HG02610 (cell line): ENCODE measurements at regions not wholly inside any gene's neighbourhood (a gene's known extent, or its start where the extent isn't known, plus 50 kb on each side); places are given as distances from the start of the nearest gene placed in this dataset.
"Not testable (repeated sequence)": the region's sequence is repeated elsewhere in the genome, so short reads cannot be mapped to it uniquely, and the experiment has no call there.

Source experiments
- ATAC-seq: cut with Tn5 transposase; IDR thresholded peaks from one replicate; pipeline ENCODE4 v1.9.1; 2021; ENCODE audit warnings: mild to moderate bottlenecking, moderate library complexity; ENCODE audit not compliant: unreplicated experiment

DNA sequence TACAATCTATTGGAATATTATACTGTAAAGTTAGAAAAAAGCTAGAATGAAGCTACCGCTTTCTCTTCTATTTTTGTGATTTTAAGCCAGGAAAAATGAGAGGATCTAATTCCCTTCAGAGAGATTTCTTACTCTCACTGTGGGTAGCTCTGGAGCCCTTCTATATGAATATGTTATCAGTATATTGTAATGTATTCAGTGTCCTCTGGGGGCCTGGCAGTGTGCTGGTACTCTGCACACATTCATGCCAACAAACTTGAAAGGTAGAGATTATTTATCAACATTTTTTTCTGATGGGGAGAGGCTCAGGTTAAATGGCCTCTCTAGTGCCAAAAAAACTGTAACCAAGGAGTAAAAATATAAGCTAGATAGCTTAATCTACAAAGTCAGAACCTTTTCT lies 292.8 kb downstream of the TTC6 start:
- ATAC-seq: no peak

DNA sequence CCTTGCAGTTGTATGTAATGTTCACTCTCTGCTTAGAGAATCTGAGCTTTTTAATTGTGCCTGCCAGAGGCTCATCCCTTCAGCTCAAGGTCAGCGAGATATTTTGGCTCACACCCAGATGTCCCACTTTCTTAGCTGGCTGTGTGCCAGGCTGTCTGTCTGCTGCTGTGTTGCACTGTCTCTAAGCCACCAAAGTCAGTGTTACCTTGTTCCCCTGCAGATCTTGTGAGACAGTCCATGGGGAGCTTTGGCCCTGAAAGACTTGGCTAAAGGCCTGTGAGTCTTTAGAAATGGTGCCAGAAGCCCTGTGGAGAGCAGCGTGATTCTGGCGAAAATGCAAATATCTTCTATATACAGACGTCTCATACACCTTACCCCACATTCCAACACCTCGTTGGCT lies 293.7 kb downstream of the TTC6 start:
- no peak for ATAC-seq

DNA sequence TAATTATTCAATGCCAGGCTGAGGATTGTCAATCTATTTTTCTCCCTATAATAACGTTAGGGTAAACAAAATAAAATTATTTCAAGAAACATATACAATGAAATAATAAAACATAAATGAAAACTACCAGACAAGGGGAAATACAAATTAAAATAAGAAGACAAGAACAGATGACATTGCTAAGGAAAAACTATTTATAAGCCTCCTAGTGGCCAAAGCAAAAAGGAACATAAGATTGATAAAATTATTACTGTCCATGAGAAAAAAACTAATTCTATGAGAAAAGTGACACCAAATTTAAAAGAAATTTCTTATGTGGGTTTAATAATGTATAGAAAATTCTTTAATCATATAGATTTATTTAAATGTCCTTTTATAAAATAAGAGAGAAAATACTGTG lies 294.7 kb downstream of the TTC6 start:
- no peak for ATAC-seq

DNA sequence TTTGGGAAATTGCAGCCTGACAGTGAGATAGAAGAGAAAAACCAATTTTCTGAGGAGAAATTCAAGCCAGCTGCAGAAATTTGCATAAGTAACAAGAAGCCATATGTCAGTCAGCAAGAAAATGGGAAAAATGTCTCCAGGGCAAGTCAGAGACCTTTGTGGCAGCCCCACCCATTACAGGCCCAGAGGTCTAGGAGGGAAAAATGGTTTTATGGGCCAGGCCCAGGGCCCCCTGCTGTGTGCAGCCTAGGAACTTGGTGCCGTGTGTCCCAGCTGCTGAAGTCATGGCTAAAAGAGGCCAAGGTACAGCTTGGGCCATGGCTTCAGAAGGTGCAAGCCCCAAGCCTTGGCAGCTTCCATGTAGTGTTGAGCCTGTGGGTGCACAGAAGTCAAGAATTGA lies 296.1 kb downstream of the TTC6 start:
- not testable (repeated sequence) for ATAC-seq

DNA sequence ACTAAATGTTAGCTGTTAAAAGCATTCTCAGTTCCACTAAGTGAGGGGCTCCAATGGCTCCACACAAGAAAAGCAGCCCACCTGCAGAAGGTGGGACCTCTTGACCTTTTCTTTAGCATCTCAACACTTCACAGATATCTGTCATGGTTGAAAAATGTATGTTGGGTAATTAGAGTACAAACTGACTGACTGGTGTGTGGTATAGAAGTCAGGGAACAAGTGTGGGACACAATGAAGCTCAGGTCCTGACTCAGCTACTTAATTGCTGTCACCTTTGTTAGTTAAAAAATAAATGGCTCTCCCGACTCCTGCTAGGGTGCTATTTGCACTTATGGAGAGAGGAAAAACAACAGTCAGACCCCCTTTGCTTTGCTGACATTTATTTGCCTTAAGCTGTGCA lies 299.0 kb downstream of the TTC6 start:
- no peak for ATAC-seq

DNA sequence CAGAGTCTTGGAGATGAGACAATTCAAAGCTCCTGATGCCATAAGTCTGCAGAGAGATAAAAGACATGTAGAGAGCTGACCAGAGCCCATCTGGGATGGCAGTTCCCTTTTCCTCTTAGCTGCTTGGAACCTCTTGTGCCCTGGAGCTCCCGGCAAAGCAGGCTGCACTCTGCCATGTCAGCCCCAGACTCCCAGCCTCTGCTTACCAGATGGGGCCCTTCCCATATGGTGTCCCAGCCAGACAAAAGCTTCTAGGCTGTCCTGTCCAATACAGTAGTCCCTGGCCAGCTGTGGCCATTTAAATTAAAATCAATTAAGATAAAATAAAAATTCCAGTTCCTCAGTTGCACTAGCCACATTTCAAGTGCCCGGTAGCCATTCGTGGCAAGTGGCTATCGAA lies 303.9 kb downstream of the TTC6 start:
- no peak for ATAC-seq

DNA sequence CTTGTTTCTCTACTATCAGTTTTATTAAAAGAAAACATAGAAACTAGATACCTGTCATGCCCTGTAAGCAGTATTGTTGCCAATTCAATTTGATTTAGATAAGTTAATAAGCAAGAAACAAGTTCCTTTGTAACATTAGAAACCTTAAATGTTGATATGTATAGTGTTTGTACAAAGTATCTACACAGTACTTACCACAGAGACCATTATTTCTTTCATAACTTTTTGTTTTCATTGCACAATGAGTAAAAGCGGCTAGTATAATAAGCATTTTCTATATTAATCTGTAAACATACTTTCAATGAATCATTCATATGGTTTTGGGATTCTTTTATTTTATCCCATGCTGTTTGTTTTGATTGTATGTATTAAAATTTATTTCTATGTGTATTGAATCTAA lies 305.1 kb downstream of the TTC6 start:
- ATAC-seq: no peak

DNA sequence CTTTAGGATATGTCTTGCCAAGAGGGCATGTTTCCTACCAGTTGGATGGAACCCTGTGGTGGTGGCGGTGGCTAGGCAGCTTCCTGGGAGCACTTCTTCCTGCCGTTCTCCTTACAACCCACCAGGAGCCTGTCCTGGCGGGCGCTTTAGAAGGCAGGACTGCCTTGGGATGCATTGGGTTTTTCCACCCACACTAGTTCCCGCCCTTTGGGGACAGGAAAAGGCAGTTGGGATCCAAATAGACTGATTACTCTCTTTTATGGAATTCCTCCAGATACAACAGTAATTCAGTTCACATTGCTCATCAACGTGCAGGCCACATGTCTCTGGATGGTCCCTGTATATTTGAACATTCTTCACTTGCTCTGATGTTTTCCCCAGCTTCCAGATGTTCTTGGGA lies 305.7 kb upstream of the SSTR1 start:
- ATAC-seq: no peak

DNA sequence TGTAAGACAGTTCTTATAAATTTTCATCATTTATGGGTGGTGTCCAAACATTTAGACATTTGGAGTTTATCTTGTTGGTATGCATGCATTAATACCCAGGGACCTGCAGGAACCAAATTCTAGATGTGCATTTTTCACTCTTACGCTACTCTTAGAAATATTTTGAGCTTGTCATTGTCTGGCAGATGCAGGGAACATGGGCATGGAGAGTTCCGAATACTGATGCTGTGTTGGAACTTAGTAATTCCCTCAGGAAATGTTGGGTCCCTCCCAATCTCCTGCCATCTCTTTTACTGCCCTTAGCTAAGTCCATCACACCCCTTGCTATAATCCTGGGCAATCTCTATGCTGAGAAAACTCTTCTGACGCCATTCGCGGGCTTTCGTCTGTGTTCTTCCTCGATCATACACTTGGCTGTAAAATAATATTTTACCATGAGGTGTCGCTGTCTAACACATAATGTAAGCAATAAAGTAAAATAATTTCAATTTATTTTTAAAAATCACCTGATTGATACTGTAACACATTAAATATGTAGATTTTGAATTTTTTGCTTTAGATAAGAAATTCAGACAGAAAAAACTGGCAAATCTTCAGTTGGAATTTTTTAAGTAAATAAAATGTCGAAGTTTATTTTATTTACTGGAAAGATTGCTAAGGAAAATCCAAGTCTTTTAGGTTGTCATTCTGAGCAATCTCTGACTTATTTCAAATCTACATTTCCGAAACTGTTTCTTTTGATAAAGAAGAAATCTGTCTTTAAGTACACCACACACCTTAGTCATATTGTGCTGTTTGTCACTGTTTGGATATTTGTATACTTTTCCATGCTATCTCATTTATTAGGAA lies 304.1 kb upstream of the SSTR1 start:
- ATAC-seq: no peak

DNA sequence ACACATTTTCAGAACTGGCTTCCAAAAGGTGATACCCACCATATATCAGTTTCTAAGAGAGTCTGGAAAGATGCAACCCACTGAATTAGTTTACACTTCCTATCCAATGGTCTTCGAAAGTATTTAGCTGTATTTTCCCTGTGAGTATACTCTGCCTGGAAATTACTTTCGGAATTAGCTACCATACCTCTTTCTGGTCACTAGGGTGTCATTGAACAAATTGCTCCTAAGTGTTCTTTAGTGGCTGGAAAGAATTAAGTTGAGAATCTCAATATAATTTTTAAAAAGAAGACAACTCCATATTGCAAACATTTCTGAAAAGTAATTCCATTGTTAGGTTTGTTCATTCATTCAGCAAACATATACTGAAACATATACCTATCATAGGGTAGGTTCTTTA lies 283.1 kb upstream of the SSTR1 start:
- ATAC-seq: no peak

DNA sequence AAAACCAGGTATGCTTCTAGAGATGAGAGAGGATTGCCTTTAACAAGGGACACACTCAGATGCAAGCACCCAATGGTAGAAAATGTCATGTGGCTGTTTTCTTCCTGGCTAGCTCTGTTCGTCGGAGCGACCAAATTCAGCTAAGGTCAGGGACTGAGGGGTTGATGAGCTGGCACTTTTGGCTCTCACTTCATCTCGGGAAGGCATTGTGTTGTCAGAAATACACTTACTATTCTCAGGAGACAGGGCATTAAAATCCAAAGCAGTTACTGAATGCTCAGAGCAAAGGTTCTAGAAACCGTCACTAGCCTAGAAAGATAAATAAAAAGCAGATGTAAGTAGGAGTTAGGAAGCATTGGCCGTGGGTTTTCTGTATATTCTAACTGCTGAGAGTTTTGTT lies 275.7 kb upstream of the SSTR1 start:
- no peak for ATAC-seq

DNA sequence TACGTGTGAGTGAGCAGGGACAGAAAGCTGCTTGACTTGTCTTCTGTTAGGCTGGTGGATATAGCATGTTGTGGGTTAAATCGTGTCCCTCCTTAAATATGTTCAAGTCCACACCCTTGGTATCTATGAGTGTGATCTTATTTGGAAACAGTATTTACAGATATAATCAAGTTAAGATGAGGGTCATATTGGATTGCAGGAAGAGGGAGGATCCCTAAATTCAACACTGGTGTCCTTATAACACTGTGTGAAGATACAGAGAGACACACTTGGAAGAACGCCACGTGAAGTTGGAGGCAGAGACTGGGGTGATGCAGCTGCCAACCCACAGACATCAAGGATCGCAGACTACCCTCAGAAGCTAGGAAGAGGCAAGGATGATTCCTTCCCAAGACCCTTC lies 275.2 kb upstream of the SSTR1 start:
- ATAC-seq: no peak

DNA sequence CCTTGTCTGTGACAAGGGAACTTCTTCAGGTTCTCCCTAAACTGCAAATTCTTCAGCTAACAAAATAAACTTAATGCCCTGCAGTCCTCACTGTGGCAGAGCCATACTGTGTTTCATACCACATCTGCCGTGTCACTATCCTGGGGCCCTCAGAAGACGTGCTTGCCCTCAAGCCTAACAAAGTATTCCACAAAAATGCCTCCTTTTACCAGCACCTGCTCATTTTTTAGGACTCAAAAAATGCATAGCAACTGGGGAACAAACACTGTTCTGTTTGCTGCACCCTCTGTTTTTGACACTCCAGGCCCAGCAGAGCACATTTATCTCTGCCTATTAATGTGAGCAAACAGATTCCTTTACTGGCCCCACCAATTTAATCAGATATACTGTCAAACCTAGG lies 270.7 kb upstream of the SSTR1 start:
- no peak for ATAC-seq

DNA sequence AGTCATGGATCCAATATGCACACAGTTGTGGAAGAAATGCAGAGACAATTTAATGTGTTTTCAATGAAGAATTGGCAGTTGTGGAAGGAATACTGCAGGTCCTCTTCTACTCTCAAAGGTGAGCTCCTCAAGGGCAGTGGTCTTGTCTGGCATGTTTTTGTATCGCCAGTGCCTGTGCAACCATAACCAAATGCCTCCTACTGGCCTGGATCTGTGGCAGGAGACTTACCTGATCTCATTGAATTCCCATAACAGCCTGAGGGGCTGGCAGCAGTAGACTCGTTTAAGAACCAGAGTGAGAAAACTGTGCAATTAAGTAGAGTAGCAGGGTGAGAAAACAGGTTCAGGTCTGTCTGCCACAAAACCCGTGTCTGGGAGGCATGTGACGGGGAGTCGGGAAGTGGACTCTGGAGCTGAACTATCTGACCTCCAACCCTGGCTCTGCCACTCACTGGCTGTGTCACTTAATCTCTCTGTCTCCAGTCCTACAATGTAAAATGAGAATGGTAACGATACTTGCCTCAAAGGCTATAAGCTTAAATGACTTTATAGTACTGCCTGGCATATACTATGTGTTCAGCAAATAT lies 268.2 kb upstream of the SSTR1 start:
- ATAC-seq: no peak

DNA sequence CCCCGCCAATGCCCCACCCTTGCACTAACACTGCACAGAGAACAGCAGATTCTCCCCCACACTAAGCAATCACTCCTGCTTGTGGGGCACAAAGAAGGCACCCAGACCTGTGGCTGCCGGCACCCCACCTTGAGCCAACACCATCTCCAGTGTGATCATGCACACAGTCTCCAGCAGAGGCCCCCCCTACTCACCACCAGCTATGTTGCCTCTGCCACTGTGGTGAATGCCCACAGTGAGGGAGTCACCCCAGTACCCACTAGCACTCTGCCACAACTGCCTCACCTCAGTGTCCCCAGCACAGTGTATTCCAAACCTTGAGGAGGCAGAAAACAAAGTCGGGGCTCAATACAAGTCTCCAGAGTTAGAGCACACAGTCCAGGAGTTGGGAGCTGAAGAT lies 261.7 kb upstream of the SSTR1 start:
- no peak for ATAC-seq

DNA sequence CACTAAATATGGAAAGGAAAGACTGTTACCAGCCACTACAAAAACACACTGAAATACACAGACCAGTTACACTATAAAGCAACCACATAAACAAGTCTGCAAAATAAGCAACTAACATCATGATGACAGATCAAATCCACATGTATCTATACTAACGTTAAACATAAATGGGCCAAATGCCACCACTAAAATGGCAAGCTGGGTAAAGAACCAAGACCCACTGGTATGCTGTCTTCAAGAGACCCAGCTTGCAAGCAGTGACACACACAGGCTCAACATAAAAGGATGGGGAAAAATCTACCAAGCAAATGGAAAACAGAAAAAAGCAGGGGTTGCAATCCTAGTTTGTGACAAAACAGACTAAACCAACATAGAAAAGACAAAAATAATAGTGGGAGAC lies 260.9 kb upstream of the SSTR1 start:
- no peak for ATAC-seq

DNA sequence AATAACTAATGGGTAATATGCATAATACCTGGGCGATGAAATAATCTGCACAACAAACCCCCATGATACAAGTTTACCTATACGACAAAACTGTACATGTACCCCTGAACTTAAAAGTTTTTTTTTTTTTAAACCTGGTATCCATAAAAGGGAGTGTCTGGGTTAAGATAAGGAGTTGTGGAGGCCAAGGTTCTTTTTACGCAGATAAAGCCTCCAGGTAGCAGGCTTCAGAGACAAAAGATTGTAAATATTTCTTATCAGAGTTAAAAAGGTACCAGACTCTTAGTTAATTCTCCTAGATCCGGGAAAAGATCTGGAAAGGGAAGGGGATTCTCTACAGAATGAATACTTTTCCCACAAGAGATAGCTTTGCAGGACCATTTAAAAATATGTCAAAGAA lies 259.4 kb upstream of the SSTR1 start:
- ATAC-seq: no peak

DNA sequence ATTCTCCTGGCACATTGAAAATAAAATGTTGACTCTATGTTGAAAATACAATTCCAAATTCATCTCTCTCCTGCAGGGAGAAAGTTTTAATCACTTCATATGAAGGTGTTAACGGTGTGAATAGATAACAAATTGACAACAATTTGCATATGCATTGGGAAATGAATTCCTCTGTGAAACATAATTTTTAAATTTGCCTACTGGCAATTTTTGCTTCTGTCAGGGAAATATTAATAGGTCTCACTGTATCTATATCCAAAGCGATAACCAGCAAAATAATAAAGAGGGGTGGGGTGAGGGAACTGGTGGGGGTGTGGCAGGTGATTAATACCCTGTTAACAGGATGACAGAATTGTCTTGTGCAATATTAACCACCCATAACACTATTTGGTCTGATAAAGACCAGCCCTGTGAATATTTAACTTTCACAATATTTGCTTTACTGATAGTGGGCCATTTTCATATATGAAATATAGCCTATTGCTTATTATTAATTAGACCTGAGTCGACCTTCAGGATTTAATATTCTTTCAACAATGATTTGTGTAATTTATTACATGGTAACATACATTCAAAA lies 239.0 kb upstream of the SSTR1 start:
- no peak for ATAC-seq

DNA sequence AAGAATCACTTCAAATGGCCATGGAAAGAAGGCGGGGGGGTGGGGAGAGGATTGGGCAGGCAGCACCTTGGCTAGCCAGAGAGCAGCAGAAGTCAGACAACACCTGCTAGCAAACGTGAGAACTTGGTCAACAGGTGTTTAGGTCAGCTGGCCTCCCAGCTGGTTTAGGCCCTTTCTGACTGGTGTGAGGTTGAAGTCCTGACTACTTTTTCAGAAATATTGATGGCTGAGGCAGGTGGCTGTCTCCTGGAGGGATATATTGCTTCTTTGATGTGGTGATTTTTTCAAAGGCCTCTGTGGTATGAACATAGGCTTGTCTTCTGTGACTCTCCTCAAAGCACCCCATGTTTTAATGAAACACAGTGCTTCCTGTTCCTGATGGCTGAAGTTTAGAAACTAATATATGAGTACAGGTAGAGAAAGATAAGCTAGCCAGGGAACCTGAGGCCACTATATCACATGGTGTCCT lies 238.2 kb upstream of the SSTR1 start:
- no peak for ATAC-seq

DNA sequence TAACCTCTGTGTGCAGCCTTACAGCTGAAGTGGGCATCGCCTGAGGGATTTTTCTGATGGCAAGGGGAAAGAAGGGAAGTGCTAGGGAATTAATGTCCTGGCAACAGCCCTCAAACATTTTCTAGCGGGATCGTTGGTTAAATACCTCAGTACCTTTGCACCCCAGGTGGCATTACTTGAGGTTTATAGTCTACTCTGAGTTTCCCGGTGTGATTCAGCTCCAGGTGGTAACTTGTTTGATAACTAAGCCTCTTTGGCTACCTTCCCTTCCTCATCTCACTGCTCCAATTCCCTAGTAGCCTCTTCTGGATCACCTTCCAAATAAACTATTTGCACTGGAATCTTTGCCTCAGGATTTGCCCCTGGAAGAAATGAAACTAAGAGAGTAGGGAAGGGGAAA lies 237.0 kb upstream of the SSTR1 start:
- no peak for ATAC-seq

DNA sequence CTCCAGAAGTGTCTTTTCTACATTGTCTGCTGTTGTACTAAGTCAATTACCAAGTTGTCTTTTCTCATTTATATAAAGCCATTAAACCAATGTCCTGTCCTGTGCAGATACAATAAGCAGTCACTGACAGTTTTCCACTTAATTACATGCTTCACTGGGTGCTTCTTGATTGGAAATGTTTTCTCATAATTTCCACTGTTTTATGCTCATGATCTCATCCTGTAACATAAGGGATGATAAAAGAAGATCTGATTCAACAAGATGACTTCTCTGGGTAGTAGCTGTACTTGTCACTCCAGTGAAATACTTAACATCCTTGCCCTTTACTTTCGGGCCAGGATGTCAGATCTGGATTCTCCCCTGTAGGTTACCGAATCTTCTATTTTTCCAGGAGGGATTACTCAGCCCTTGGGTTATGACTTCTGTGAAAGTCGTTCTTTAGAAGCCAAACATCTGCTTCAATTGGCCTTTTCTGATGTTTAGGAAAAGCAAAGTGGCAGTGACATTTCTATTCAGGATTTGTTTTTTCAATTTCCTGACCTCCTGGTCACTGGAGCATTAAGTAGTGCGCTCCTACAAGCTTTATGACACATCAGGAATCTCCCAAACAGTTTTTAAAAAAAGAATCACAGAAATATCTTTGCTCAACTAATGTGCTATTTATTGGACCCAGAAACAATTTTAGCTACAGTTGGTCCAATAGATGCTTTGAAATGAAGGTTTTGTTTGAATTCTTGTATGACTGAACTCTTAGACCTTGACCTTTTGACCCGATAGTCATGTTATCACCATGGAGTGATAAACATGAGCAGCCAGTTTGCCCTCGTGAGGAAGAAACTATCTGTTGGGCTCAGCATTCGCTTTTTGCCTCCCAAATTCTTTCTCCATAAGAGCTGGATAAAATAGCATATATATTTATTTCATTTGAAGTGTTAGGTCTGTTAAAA lies 234.5 kb upstream of the SSTR1 start:
- ATAC-seq: no peak
